Activated CD4-positive, alpha-beta memory T cell treated with anti-CD3 and anti-CD28 coated beads, Interleukin-2, amount 10 ng/mL, durations not matched to agents 7 days and 5 days (primary cell): ENCODE measurements at regions not wholly inside any gene's neighbourhood (a gene's known extent, or its start where the extent isn't known, plus 50 kb on each side); places are given as distances from the start of the nearest gene placed in this dataset.
A peak's percentile ranks its signal among the peaks of the same experiment; 100 is the strongest.
"Not testable (repeated sequence)": the region's sequence is repeated elsewhere in the genome, so short reads cannot be mapped to it uniquely, and the experiment has no call there.

Experiments
- CTCF ChIA-PET: fragments of 350-600 bp; sonication (Branson Sonifier 250); formaldehyde crosslinking; loops from one replicate; lab custom pipeline; 2021; ENCODE audit warnings: antibody characterized with exemption, inconsistent platforms; lab: Charles Lee
- POLR2A ChIA-PET: fragments of 350-600 bp; sonication (Branson Sonifier 250); formaldehyde crosslinking; loops from one replicate; lab custom pipeline; 2021; ENCODE audit warnings: antibody characterized with exemption; lab: Charles Lee
- DNase-seq: peaks from one replicate; pipeline ENCODE4 v3.0.0-alpha.2; 2020
- H3K27ac Mint-ChIP-seq: one replicate; pipeline ENCODE4 v1.8.0; 2021; ENCODE audit warnings: mild to moderate bottlenecking, mixed read lengths
- H3K27me3 Mint-ChIP-seq: one replicate; pipeline ENCODE4 v1.8.0; 2021; ENCODE audit warnings: mixed read lengths
- H3K36me3 Mint-ChIP-seq: one replicate; pipeline ENCODE4 v1.8.0; 2021; ENCODE audit warnings: low read depth, mixed read lengths
- H3K4me1 Mint-ChIP-seq: one replicate; pipeline ENCODE4 v1.8.0; 2021; ENCODE audit warnings: mixed read lengths
- H3K4me3 Mint-ChIP-seq: one replicate; pipeline ENCODE4 v1.8.0; 2021; ENCODE audit warnings: mild to moderate bottlenecking, mixed read lengths
- H3K9me3 Mint-ChIP-seq: one replicate; pipeline ENCODE4 v1.8.0; 2021; ENCODE audit warnings: mixed read lengths

- ChIA-PET CTCF (no interaction called here), POLR2A (no interaction called here)
- DNase-seq = no peak
- H3K27me3 Mint-ChIP-seq = peaks cover 3% of the 10 kb centered on the region
- H3K4me3 Mint-ChIP-seq = no peak overlapping the region
- no peaks in the 10 kb centered on the region for H3K36me3 Mint-ChIP-seq
- no peak overlapping the region for H3K27ac Mint-ChIP-seq
- H3K9me3 Mint-ChIP-seq = no peaks in the 10 kb centered on the region
- no peaks in the 10 kb centered on the region for H3K4me1 Mint-ChIP-seq
Measured at GRCh38 chr20:52039790-52040189, 151.8 kb downstream of the ZFP64 start.

- DNase-seq, H3K36me3 Mint-ChIP-seq, H3K4me1 Mint-ChIP-seq, H3K27ac Mint-ChIP-seq, H3K9me3 Mint-ChIP-seq, POLR2A ChIA-PET, H3K4me3 Mint-ChIP-seq, H3K27me3 Mint-ChIP-seq, CTCF ChIA-PET: not testable (repeated sequence)
Measured at GRCh38 chr20:52038632-52039031, 152.9 kb downstream of the ZFP64 start.

- ChIA-PET POLR2A (no interaction called here), CTCF (interaction anchor here (0.7 kb wide), 1 partner anchor 30 kb away, joined by 4 read pairs; no protein-coding TSS in a partner anchor)
- DNase-seq = no peak
- Mint-ChIP-seq H3K4me1 (peaks cover 1% of the 10 kb centered on the region), H3K4me3 (no peak overlapping the region), H3K9me3 (no peaks in the 10 kb centered on the region), H3K36me3 (no peaks in the 10 kb centered on the region), H3K27me3 (no peaks in the 10 kb centered on the region), H3K27ac (no peak overlapping the region)
Measured at GRCh38 chr20:52037370-52037769, 154.2 kb downstream of the ZFP64 start.

GRCh38 chr20:52035977-52036376 lies 155.6 kb downstream of the ZFP64 start:
- no peak for DNase-seq
- H3K27me3 Mint-ChIP-seq = no peaks in the 10 kb centered on the region
- H3K36me3 Mint-ChIP-seq = no peaks in the 10 kb centered on the region
- ChIA-PET POLR2A (no interaction called here), CTCF (no interaction called here)
- no peaks in the 10 kb centered on the region for H3K9me3 Mint-ChIP-seq
- no peak overlapping the region for H3K4me3 Mint-ChIP-seq
- H3K4me1 Mint-ChIP-seq = peaks cover 13% of the 10 kb centered on the region
- H3K27ac Mint-ChIP-seq = no peak overlapping the region

- ChIA-PET CTCF (no interaction called here), POLR2A (no interaction called here)
- no peak overlapping the region for H3K4me3 Mint-ChIP-seq
- no peak overlapping the region for H3K27ac Mint-ChIP-seq
- H3K4me1 Mint-ChIP-seq = peaks cover 17% of the 10 kb centered on the region
- no peaks in the 10 kb centered on the region for H3K36me3 Mint-ChIP-seq
- DNase-seq = no peak
- no peaks in the 10 kb centered on the region for H3K27me3 Mint-ChIP-seq
- no peaks in the 10 kb centered on the region for H3K9me3 Mint-ChIP-seq
Measured at GRCh38 chr20:52035498-52035897, 156.1 kb downstream of the ZFP64 start.

GRCh38 chr20:52034581-52034980 lies 157.0 kb downstream of the ZFP64 start:
- DNase-seq = no peak
- CTCF ChIA-PET = interaction anchor here (0.7 kb wide), 1 partner anchor 16 kb away, joined by 3 read pairs; no protein-coding TSS in a partner anchor
- H3K4me1 Mint-ChIP-seq = peaks cover 17% of the 10 kb centered on the region
- POLR2A ChIA-PET = no interaction called here
- no peaks in the 10 kb centered on the region for H3K9me3 Mint-ChIP-seq
- H3K27ac Mint-ChIP-seq = no peak overlapping the region
- no peak overlapping the region for H3K4me3 Mint-ChIP-seq
- H3K27me3 Mint-ChIP-seq = no peaks in the 10 kb centered on the region
- no peaks in the 10 kb centered on the region for H3K36me3 Mint-ChIP-seq

- DNase-seq = no peak
- no peak overlapping the region for H3K4me3 Mint-ChIP-seq
- no peaks in the 10 kb centered on the region for H3K9me3 Mint-ChIP-seq
- no peaks in the 10 kb centered on the region for H3K27me3 Mint-ChIP-seq
- ChIA-PET POLR2A (no interaction called here), CTCF (no interaction called here)
- H3K27ac Mint-ChIP-seq = no peak overlapping the region
- peaks cover 17% of the 10 kb centered on the region for H3K4me1 Mint-ChIP-seq
- no peaks in the 10 kb centered on the region for H3K36me3 Mint-ChIP-seq
Measured at GRCh38 chr20:52033313-52033712, 158.3 kb downstream of the ZFP64 start.

- H3K4me3 Mint-ChIP-seq, DNase-seq, H3K36me3 Mint-ChIP-seq, H3K9me3 Mint-ChIP-seq, H3K27me3 Mint-ChIP-seq, CTCF ChIA-PET, POLR2A ChIA-PET: not testable (repeated sequence)
- H3K27ac Mint-ChIP-seq = peak overlapping the region; percentile 2
- peaks cover 17% of the 10 kb centered on the region for H3K4me1 Mint-ChIP-seq
Measured at GRCh38 chr20:52032304-52032683, 159.3 kb downstream of the ZFP64 start.

- POLR2A ChIA-PET = no interaction called here
- Mint-ChIP-seq H3K27ac (peak overlapping the region; percentile 2), H3K9me3 (no peaks in the 10 kb centered on the region), H3K4me3 (no peak overlapping the region), H3K27me3 (no peaks in the 10 kb centered on the region), H3K36me3 (no peaks in the 10 kb centered on the region), H3K4me1 (peaks cover 17% of the 10 kb centered on the region)
- DNase-seq = peak; percentile 20
- CTCF ChIA-PET = interaction anchor here (0.7 kb wide), 1 partner anchor 97 kb away, joined by 3 read pairs; no protein-coding TSS in a partner anchor
Measured at GRCh38 chr20:52031563-52032303, 159.8 kb downstream of the ZFP64 start.

GRCh38 chr20:52031206-52031562 lies 160.4 kb downstream of the ZFP64 start:
- CTCF ChIA-PET = interaction anchor here (0.7 kb wide), 1 partner anchor 98 kb away, joined by 3 read pairs; no protein-coding TSS in a partner anchor
- Mint-ChIP-seq H3K9me3 (no peaks in the 10 kb centered on the region), H3K27me3 (no peaks in the 10 kb centered on the region), H3K36me3 (no peaks in the 10 kb centered on the region), H3K4me1 (peaks cover 17% of the 10 kb centered on the region), H3K27ac (no peak overlapping the region), H3K4me3 (no peak overlapping the region)
- no peak for DNase-seq
- POLR2A ChIA-PET = no interaction called here

GRCh38 chr20:52029129-52029528 lies 162.4 kb downstream of the ZFP64 start:
- H3K4me1 Mint-ChIP-seq = peaks cover 17% of the 10 kb centered on the region
- DNase-seq, POLR2A ChIA-PET, H3K4me3 Mint-ChIP-seq, CTCF ChIA-PET, H3K36me3 Mint-ChIP-seq, H3K9me3 Mint-ChIP-seq, H3K27ac Mint-ChIP-seq, H3K27me3 Mint-ChIP-seq: not testable (repeated sequence)

- POLR2A ChIA-PET = no interaction called here
- no peaks in the 10 kb centered on the region for H3K36me3 Mint-ChIP-seq
Measured at GRCh38 chr20:52025938-52026337, 165.6 kb downstream of the ZFP64 start.

GRCh38 chr20:52019313-52019712 lies 172.3 kb downstream of the ZFP64 start:
- Mint-ChIP-seq H3K36me3 (no peaks in the 10 kb centered on the region), H3K27me3 (no peaks in the 10 kb centered on the region), H3K9me3 (no peaks in the 10 kb centered on the region), H3K4me3 (no peak overlapping the region), H3K4me1 (no peaks in the 10 kb centered on the region), H3K27ac (no peak overlapping the region)
- ChIA-PET POLR2A (no interaction called here), CTCF (no interaction called here)
- no peak for DNase-seq

More at GRCh38 chr20:52025938-52026337, 165.6 kb downstream of the ZFP64 start:
- Mint-ChIP-seq H3K4me3 (no peak overlapping the region), H3K27ac (no peak overlapping the region), H3K4me1 (peaks cover 3% of the 10 kb centered on the region), H3K9me3 (no peaks in the 10 kb centered on the region), H3K27me3 (no peaks in the 10 kb centered on the region)
- no peak for DNase-seq
- CTCF ChIA-PET = no interaction called here

GRCh38 chr20:52017669-52018317 lies 173.8 kb downstream of the ZFP64 start:
- ChIA-PET POLR2A (no interaction called here), CTCF (no interaction called here)
- no peak for DNase-seq
- no peaks in the 10 kb centered on the region for H3K4me1 Mint-ChIP-seq
- no peak overlapping the region for H3K4me3 Mint-ChIP-seq
- no peaks in the 10 kb centered on the region for H3K27me3 Mint-ChIP-seq
- no peak overlapping the region for H3K27ac Mint-ChIP-seq
- H3K9me3 Mint-ChIP-seq = no peaks in the 10 kb centered on the region
- no peaks in the 10 kb centered on the region for H3K36me3 Mint-ChIP-seq
